ENCODE measurements at regions not wholly inside any gene's neighbourhood (a gene's known extent, or its start where the extent isn't known, plus 50 kb on each side); places are given as distances from the start of the nearest gene placed in this dataset.

- Histone ChIP-seq H3K27ac (ENCODE audit: low read length) (no peak overlapping the region), H3K27me3 (ENCODE audit: low read depth, low read length) (no peaks in the 10 kb centered on the region), H3K9me3 (ENCODE audit: control insufficient read depth in 1 of 2, low read length in 2 of 2) (no peaks in the 10 kb centered on the region), H3K4me3 (ENCODE audit: low read depth in 1 of 2, low read length in 2 of 2) (no peak overlapping the region), H3K36me3 (ENCODE audit: control insufficient read depth in 1 of 2, insufficient read depth in 2 of 2, low read length in 2 of 2) (no peaks in the 10 kb centered on the region), H3K4me1 (ENCODE audit: control insufficient read depth in 1 of 2, insufficient read depth in 2 of 2, low read length in 2 of 2) (no peaks in the 10 kb centered on the region)
These were observed 408.6 kb upstream of the ROBO2 start for GRCh38 chr3:76631251-76631650.

GRCh38 chr3:76638006-76638405 lies 401.9 kb upstream of the ROBO2 start:
- H3K4me3 ChIP-seq (ENCODE audit: low read depth in 1 of 2, low read length in 2 of 2): no peak overlapping the region
- H3K27ac ChIP-seq (ENCODE audit: low read length): no peak overlapping the region
- no peaks in the 10 kb centered on the region for H3K36me3 ChIP-seq (ENCODE audit: control insufficient read depth in 1 of 2, insufficient read depth in 2 of 2, low read length in 2 of 2)
- H3K9me3 ChIP-seq (ENCODE audit: control insufficient read depth in 1 of 2, low read length in 2 of 2): no peaks in the 10 kb centered on the region
- no peaks in the 10 kb centered on the region for H3K27me3 ChIP-seq (ENCODE audit: low read depth, low read length)
- H3K4me1 ChIP-seq (ENCODE audit: control insufficient read depth in 1 of 2, insufficient read depth in 2 of 2, low read length in 2 of 2): no peaks in the 10 kb centered on the region

GRCh38 chr3:76643623-76644304 lies 396.1 kb upstream of the ROBO2 start:
- Histone ChIP-seq H3K27ac (ENCODE audit: low read length) (no peak overlapping the region), H3K9me3 (ENCODE audit: control insufficient read depth in 1 of 2, low read length in 2 of 2) (no peaks in the 10 kb centered on the region), H3K27me3 (ENCODE audit: low read depth, low read length) (no peaks in the 10 kb centered on the region), H3K36me3 (ENCODE audit: control insufficient read depth in 1 of 2, insufficient read depth in 2 of 2, low read length in 2 of 2) (no peaks in the 10 kb centered on the region), H3K4me3 (ENCODE audit: low read depth in 1 of 2, low read length in 2 of 2) (no peak overlapping the region), H3K4me1 (ENCODE audit: control insufficient read depth in 1 of 2, insufficient read depth in 2 of 2, low read length in 2 of 2) (no peaks in the 10 kb centered on the region)

- Histone ChIP-seq H3K36me3 (ENCODE audit: control insufficient read depth in 1 of 2, insufficient read depth in 2 of 2, low read length in 2 of 2) (no peaks in the 10 kb centered on the region), H3K27ac (ENCODE audit: low read length) (no peak overlapping the region), H3K4me3 (ENCODE audit: low read depth in 1 of 2, low read length in 2 of 2) (no peak overlapping the region), H3K9me3 (ENCODE audit: control insufficient read depth in 1 of 2, low read length in 2 of 2) (no peaks in the 10 kb centered on the region), H3K27me3 (ENCODE audit: low read depth, low read length) (no peaks in the 10 kb centered on the region), H3K4me1 (ENCODE audit: control insufficient read depth in 1 of 2, insufficient read depth in 2 of 2, low read length in 2 of 2) (no peaks in the 10 kb centered on the region)
These were observed 395.6 kb upstream of the ROBO2 start for GRCh38 chr3:76644305-76644675.

GRCh38 chr3:76645724-76646123 lies 394.2 kb upstream of the ROBO2 start:
- Histone ChIP-seq H3K36me3 (ENCODE audit: control insufficient read depth in 1 of 2, insufficient read depth in 2 of 2, low read length in 2 of 2) (no peaks in the 10 kb centered on the region), H3K4me1 (ENCODE audit: control insufficient read depth in 1 of 2, insufficient read depth in 2 of 2, low read length in 2 of 2) (no peaks in the 10 kb centered on the region), H3K4me3 (ENCODE audit: low read depth in 1 of 2, low read length in 2 of 2) (no peak overlapping the region), H3K27ac (ENCODE audit: low read length) (no peak overlapping the region), H3K9me3 (ENCODE audit: control insufficient read depth in 1 of 2, low read length in 2 of 2) (no peaks in the 10 kb centered on the region), H3K27me3 (ENCODE audit: low read depth, low read length) (no peaks in the 10 kb centered on the region)

GRCh38 chr3:76646921-76647562 lies 392.9 kb upstream of the ROBO2 start:
- H3K4me1 ChIP-seq (ENCODE audit: control insufficient read depth in 1 of 2, insufficient read depth in 2 of 2, low read length in 2 of 2): no peaks in the 10 kb centered on the region
- no peaks in the 10 kb centered on the region for H3K36me3 ChIP-seq (ENCODE audit: control insufficient read depth in 1 of 2, insufficient read depth in 2 of 2, low read length in 2 of 2)
- no peaks in the 10 kb centered on the region for H3K27me3 ChIP-seq (ENCODE audit: low read depth, low read length)
- no peak overlapping the region for H3K4me3 ChIP-seq (ENCODE audit: low read depth in 1 of 2, low read length in 2 of 2)
- no peaks in the 10 kb centered on the region for H3K9me3 ChIP-seq (ENCODE audit: control insufficient read depth in 1 of 2, low read length in 2 of 2)
- no peak overlapping the region for H3K27ac ChIP-seq (ENCODE audit: low read length)

GRCh38 chr3:76651784-76652183 lies 388.1 kb upstream of the ROBO2 start:
- Histone ChIP-seq H3K27me3 (ENCODE audit: low read depth, low read length) (no peaks in the 10 kb centered on the region), H3K4me1 (ENCODE audit: control insufficient read depth in 1 of 2, insufficient read depth in 2 of 2, low read length in 2 of 2) (no peaks in the 10 kb centered on the region), H3K27ac (ENCODE audit: low read length) (no peak overlapping the region), H3K9me3 (ENCODE audit: control insufficient read depth in 1 of 2, low read length in 2 of 2) (no peaks in the 10 kb centered on the region), H3K36me3 (ENCODE audit: control insufficient read depth in 1 of 2, insufficient read depth in 2 of 2, low read length in 2 of 2) (no peaks in the 10 kb centered on the region), H3K4me3 (ENCODE audit: low read depth in 1 of 2, low read length in 2 of 2) (no peak overlapping the region)

- H3K9me3 ChIP-seq (ENCODE audit: control insufficient read depth in 1 of 2, low read length in 2 of 2): no peaks in the 10 kb centered on the region
- no peaks in the 10 kb centered on the region for H3K27me3 ChIP-seq (ENCODE audit: low read depth, low read length)
- H3K36me3 ChIP-seq (ENCODE audit: control insufficient read depth in 1 of 2, insufficient read depth in 2 of 2, low read length in 2 of 2): no peaks in the 10 kb centered on the region
- H3K4me1 ChIP-seq (ENCODE audit: control insufficient read depth in 1 of 2, insufficient read depth in 2 of 2, low read length in 2 of 2): no peaks in the 10 kb centered on the region
- H3K27ac ChIP-seq (ENCODE audit: low read length): no peak overlapping the region
- H3K4me3 ChIP-seq (ENCODE audit: low read depth in 1 of 2, low read length in 2 of 2): no peak overlapping the region
These were observed 387.4 kb upstream of the ROBO2 start for GRCh38 chr3:76652524-76652923.

- H3K36me3 ChIP-seq (ENCODE audit: control insufficient read depth in 1 of 2, insufficient read depth in 2 of 2, low read length in 2 of 2): no peaks in the 10 kb centered on the region
- H3K27ac ChIP-seq (ENCODE audit: low read length): no peak overlapping the region
- no peaks in the 10 kb centered on the region for H3K9me3 ChIP-seq (ENCODE audit: control insufficient read depth in 1 of 2, low read length in 2 of 2)
- H3K4me3 ChIP-seq (ENCODE audit: low read depth in 1 of 2, low read length in 2 of 2): no peak overlapping the region
- H3K4me1 ChIP-seq (ENCODE audit: control insufficient read depth in 1 of 2, insufficient read depth in 2 of 2, low read length in 2 of 2): no peaks in the 10 kb centered on the region
- no peaks in the 10 kb centered on the region for H3K27me3 ChIP-seq (ENCODE audit: low read depth, low read length)
These were observed 386.2 kb upstream of the ROBO2 start for GRCh38 chr3:76653640-76654251.

- Histone ChIP-seq H3K4me3 (ENCODE audit: low read depth in 1 of 2, low read length in 2 of 2) (no peak overlapping the region), H3K4me1 (ENCODE audit: control insufficient read depth in 1 of 2, insufficient read depth in 2 of 2, low read length in 2 of 2) (no peaks in the 10 kb centered on the region)
These were observed 383.3 kb upstream of the ROBO2 start for GRCh38 chr3:76656531-76657070.

GRCh38 chr3:76657909-76658308 lies 382.0 kb upstream of the ROBO2 start:
- Histone ChIP-seq H3K36me3 (ENCODE audit: control insufficient read depth in 1 of 2, insufficient read depth in 2 of 2, low read length in 2 of 2) (no peaks in the 10 kb centered on the region), H3K4me3 (ENCODE audit: low read depth in 1 of 2, low read length in 2 of 2) (no peak overlapping the region), H3K27ac (ENCODE audit: low read length) (no peak overlapping the region), H3K27me3 (ENCODE audit: low read depth, low read length) (no peaks in the 10 kb centered on the region), H3K9me3 (ENCODE audit: control insufficient read depth in 1 of 2, low read length in 2 of 2) (no peaks in the 10 kb centered on the region), H3K4me1 (ENCODE audit: control insufficient read depth in 1 of 2, insufficient read depth in 2 of 2, low read length in 2 of 2) (no peaks in the 10 kb centered on the region)

More at GRCh38 chr3:76656531-76657070, 383.3 kb upstream of the ROBO2 start:
- H3K9me3 ChIP-seq (ENCODE audit: control insufficient read depth in 1 of 2, low read length in 2 of 2): no peaks in the 10 kb centered on the region
- no peak overlapping the region for H3K27ac ChIP-seq (ENCODE audit: low read length)
- no peaks in the 10 kb centered on the region for H3K36me3 ChIP-seq (ENCODE audit: control insufficient read depth in 1 of 2, insufficient read depth in 2 of 2, low read length in 2 of 2)
- H3K27me3 ChIP-seq (ENCODE audit: low read depth, low read length): no peaks in the 10 kb centered on the region
